Colonic mucosa (tissue), 4 donors: ENCODE measurements at regions not wholly inside any gene's neighbourhood (a gene's known extent, or its start where the extent isn't known, plus 50 kb on each side); places are given as distances from the start of the nearest gene placed in this dataset.

ENCODE experiments used
- DNase-seq: peaks from one replicate; pipeline ENCODE4 v3.0.0-alpha.2; 2020
- H3K27ac ChIP-seq: fragments of 200-600 bp; one replicate; pipeline ENCODE4 v1.8.0; 2021
- H3K27me3 ChIP-seq: fragments of 200-600 bp; one replicate; pipeline ENCODE4 v1.8.0; 2021
- H3K36me3 ChIP-seq: fragments of 200-600 bp; one replicate; pipeline ENCODE4 v1.8.0; 2021
- H3K4me1 ChIP-seq: fragments of 200-600 bp; one replicate; pipeline ENCODE4 v1.8.0; 2021; ENCODE audit warnings: mild to moderate bottlenecking
- H3K4me3 ChIP-seq: fragments of 200-600 bp; one replicate; pipeline ENCODE4 v1.8.0; 2021
- H3K9ac ChIP-seq, 2 donors: one replicate each; pipeline ENCODE4 v1.7.0; 2013; ENCODE audit warnings: control low read depth in 2 of 2, low read depth in 2 of 2, low read length in 2 of 2
- H3K9me3 ChIP-seq: fragments of 200-600 bp; one replicate; pipeline ENCODE4 v1.8.0; 2021
- CTCF ChIP-seq: fragments of 200-600 bp; IDR thresholded peaks from one replicate; pipeline ENCODE4 v1.8.0; 2022; ENCODE audit warnings: antibody characterized with exemption, mild to moderate bottlenecking
- intact Hi-C: fragments of 100-400 bp; cut with DNase I; formaldehyde crosslinking; loops from one replicate; pipeline ENCODE4 v1.14.1; 2022
- donor health status: healthy.
- donor health status: DM: no; HTN: no; CAD: no.
- donor health status: DM: no; HTN: no; CAD: no.

GRCh38 chr2:187922846-187923245, 368.6 kb upstream of the TFPI start:
- Histone ChIP-seq H3K27ac (no peak overlapping the region), H3K36me3 (no peaks in the 10 kb centered on the region), H3K4me1 (no peaks in the 10 kb centered on the region), H3K27me3 (no peaks in the 10 kb centered on the region), H3K9me3 (no peaks in the 10 kb centered on the region), H3K9ac (no peak overlapping the region), H3K4me3 (no peak overlapping the region)
- TF ChIP-seq CTCF, result no peak
- DNase-seq, result no peak
- intact Hi-C loops, result no loop called here

GRCh38 chr2:187924293-187924692, 367.4 kb upstream of the GULP1 start:
- intact Hi-C loops, result no loop called here
- Histone ChIP-seq H3K9me3 (no peaks in the 10 kb centered on the region), H3K9ac (no peak overlapping the region), H3K4me1 (no peaks in the 10 kb centered on the region), H3K4me3 (no peak overlapping the region), H3K27me3 (no peaks in the 10 kb centered on the region), H3K27ac (no peak overlapping the region), H3K36me3 (no peaks in the 10 kb centered on the region)
- DNase-seq, result no peak
- TF ChIP-seq CTCF, result no peak

- intact Hi-C loops, result no loop called here
- H3K36me3 ChIP-seq, result no peaks in the 10 kb centered on the region
- no peak for DNase-seq
- H3K4me3 ChIP-seq, result no peak overlapping the region
- H3K4me1 ChIP-seq, result no peaks in the 10 kb centered on the region
- H3K27me3 ChIP-seq, result no peaks in the 10 kb centered on the region
- no peaks in the 10 kb centered on the region for H3K9me3 ChIP-seq
- no peak for TF ChIP-seq CTCF
- no peak overlapping the region for H3K27ac ChIP-seq
- no peak overlapping the region for H3K9ac ChIP-seq
Measured at GRCh38 chr2:187934236-187934635, 357.4 kb upstream of the GULP1 start.

- no peaks in the 10 kb centered on the region for H3K27me3 ChIP-seq
- intact Hi-C loops, result no loop called here
- H3K9ac ChIP-seq, result no peak overlapping the region
- no peaks in the 10 kb centered on the region for H3K9me3 ChIP-seq
- DNase-seq, result no peak
- TF ChIP-seq CTCF, result no peak
- H3K4me1 ChIP-seq, result no peaks in the 10 kb centered on the region
- H3K36me3 ChIP-seq, result no peaks in the 10 kb centered on the region
- no peak overlapping the region for H3K27ac ChIP-seq
- H3K4me3 ChIP-seq, result no peak overlapping the region
Measured at GRCh38 chr2:187934692-187935091, 357.0 kb upstream of the GULP1 start.

- DNase-seq, result no peak
- Histone ChIP-seq H3K9ac (no peak overlapping the region), H3K27ac (no peak overlapping the region), H3K9me3 (no peaks in the 10 kb centered on the region), H3K36me3 (no peaks in the 10 kb centered on the region), H3K4me3 (no peak overlapping the region), H3K27me3 (no peaks in the 10 kb centered on the region), H3K4me1 (no peaks in the 10 kb centered on the region)
- intact Hi-C loops, result no loop called here
- TF ChIP-seq CTCF, result no peak
Measured at GRCh38 chr2:187935126-187935525, 356.5 kb upstream of the GULP1 start.

GRCh38 chr2:187936228-187936627, 355.4 kb upstream of the GULP1 start:
- intact Hi-C loops, result no loop called here
- Histone ChIP-seq H3K27ac (no peak overlapping the region), H3K27me3 (no peaks in the 10 kb centered on the region), H3K4me1 (no peaks in the 10 kb centered on the region), H3K9me3 (no peaks in the 10 kb centered on the region), H3K4me3 (no peak overlapping the region), H3K36me3 (no peaks in the 10 kb centered on the region), H3K9ac (no peak overlapping the region)
- DNase-seq, result no peak
- no peak for TF ChIP-seq CTCF
